ENCODE measurements at regions not wholly inside any gene's neighbourhood (a gene's known extent, or its start where the extent isn't known, plus 50 kb on each side); places are given as distances from the start of the nearest gene placed in this dataset.

DNA sequence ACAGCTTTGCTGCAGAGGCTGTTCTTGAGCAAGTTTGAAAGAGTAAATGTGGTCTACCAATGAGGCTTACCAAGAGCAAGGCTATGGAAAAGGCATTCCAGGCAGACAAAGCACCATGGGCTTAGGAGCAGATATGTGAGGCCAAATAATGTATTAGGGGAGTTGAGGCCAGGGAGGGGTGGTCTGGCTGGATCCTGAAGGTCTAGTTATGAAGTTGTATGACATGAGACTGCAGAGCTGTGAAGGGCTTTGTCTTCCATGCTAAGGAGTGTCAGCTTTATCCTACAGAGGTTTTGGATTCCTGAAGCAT lies 51.8 kb upstream of the TSPAN2 start:
- TF ChIP-seq, protein P1, sequence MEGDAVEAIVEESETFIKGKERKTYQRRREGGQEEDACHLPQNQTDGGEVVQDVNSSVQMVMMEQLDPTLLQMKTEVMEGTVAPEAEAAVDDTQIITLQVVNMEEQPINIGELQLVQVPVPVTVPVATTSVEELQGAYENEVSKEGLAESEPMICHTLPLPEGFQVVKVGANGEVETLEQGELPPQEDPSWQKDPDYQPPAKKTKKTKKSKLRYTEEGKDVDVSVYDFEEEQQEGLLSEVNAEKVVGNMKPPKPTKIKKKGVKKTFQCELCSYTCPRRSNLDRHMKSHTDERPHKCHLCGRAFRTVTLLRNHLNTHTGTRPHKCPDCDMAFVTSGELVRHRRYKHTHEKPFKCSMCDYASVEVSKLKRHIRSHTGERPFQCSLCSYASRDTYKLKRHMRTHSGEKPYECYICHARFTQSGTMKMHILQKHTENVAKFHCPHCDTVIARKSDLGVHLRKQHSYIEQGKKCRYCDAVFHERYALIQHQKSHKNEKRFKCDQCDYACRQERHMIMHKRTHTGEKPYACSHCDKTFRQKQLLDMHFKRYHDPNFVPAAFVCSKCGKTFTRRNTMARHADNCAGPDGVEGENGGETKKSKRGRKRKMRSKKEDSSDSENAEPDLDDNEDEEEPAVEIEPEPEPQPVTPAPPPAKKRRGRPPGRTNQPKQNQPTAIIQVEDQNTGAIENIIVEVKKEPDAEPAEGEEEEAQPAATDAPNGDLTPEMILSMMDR (IDR thresholded peaks at IDR 0.05) = no peak
- no peak for TF ChIP-seq POLR2A (IDR thresholded peaks at IDR 0.05)

All from Peyer's patch (tissue), 4 donors.